ENCODE measurements at regions not wholly inside any gene's neighbourhood (a gene's known extent, or its start where the extent isn't known, plus 50 kb on each side); places are given as distances from the start of the nearest gene placed in this dataset.

- Mint-ChIP-seq H3K36me3 (ENCODE audit: low read depth) (no peaks in the 10 kb centered on the region), H3K9me3 (no peaks in the 10 kb centered on the region), H3K4me1 (ENCODE audit: low read depth) (no peaks in the 10 kb centered on the region), H3K27me3 (no peaks in the 10 kb centered on the region), H3K4me3 (no peak overlapping the region), H3K27ac (no peak overlapping the region)
- intact Hi-C loops (cut with micrococcal nuclease) = no loop called here
Observed at GRCh38 chr20:7463290-7463689, 477.0 kb downstream of the HAO1 start.

GRCh38 chr20:7470912-7471311 is 469.3 kb downstream of the HAO1 start:
- no peak overlapping the region for H3K4me3 Mint-ChIP-seq
- H3K9me3 Mint-ChIP-seq = peaks cover 8% of the 10 kb centered on the region

GRCh38 chr20:7490288-7490687 is 450.0 kb downstream of the HAO1 start:
- Mint-ChIP-seq H3K27ac (no peak overlapping the region), H3K36me3 (ENCODE audit: low read depth) (no peaks in the 10 kb centered on the region), H3K4me3 (no peak overlapping the region), H3K9me3 (peaks cover 15% of the 10 kb centered on the region), H3K27me3 (no peaks in the 10 kb centered on the region), H3K4me1 (ENCODE audit: low read depth) (no peaks in the 10 kb centered on the region)
- intact Hi-C loops (cut with micrococcal nuclease) = no loop called here

More at GRCh38 chr20:7470912-7471311, 469.3 kb downstream of the HAO1 start:
- intact Hi-C loops (cut with micrococcal nuclease) = no loop called here
- H3K36me3 Mint-ChIP-seq (ENCODE audit: low read depth) = no peaks in the 10 kb centered on the region
- no peaks in the 10 kb centered on the region for H3K4me1 Mint-ChIP-seq (ENCODE audit: low read depth)
- no peak overlapping the region for H3K27ac Mint-ChIP-seq
- no peaks in the 10 kb centered on the region for H3K27me3 Mint-ChIP-seq

GRCh38 chr20:7492257-7492656 is 448.0 kb downstream of the HAO1 start:
- Mint-ChIP-seq H3K27ac (no peak overlapping the region), H3K4me3 (no peak overlapping the region), H3K36me3 (ENCODE audit: low read depth) (no peaks in the 10 kb centered on the region), H3K9me3 (peaks cover 15% of the 10 kb centered on the region), H3K4me1 (ENCODE audit: low read depth) (no peaks in the 10 kb centered on the region), H3K27me3 (no peaks in the 10 kb centered on the region)
- intact Hi-C loops (cut with micrococcal nuclease) = no loop called here

- intact Hi-C loops (cut with micrococcal nuclease) = no loop called here
- H3K27ac Mint-ChIP-seq = no peak overlapping the region
Observed at GRCh38 chr20:7493311-7493710, 446.9 kb downstream of the HAO1 start.

GRCh38 chr20:7496394-7496991 is 443.8 kb downstream of the HAO1 start:
- no peaks in the 10 kb centered on the region for H3K36me3 Mint-ChIP-seq (ENCODE audit: low read depth)
- intact Hi-C loops (cut with micrococcal nuclease) = no loop called here
- H3K27ac Mint-ChIP-seq = no peak overlapping the region
- no peak overlapping the region for H3K4me3 Mint-ChIP-seq
- H3K4me1 Mint-ChIP-seq (ENCODE audit: low read depth) = no peaks in the 10 kb centered on the region
- peaks cover 13% of the 10 kb centered on the region for H3K9me3 Mint-ChIP-seq
- no peaks in the 10 kb centered on the region for H3K27me3 Mint-ChIP-seq

More at GRCh38 chr20:7493311-7493710, 446.9 kb downstream of the HAO1 start:
- Mint-ChIP-seq H3K27me3 (no peaks in the 10 kb centered on the region), H3K36me3 (ENCODE audit: low read depth) (no peaks in the 10 kb centered on the region), H3K4me1 (ENCODE audit: low read depth) (no peaks in the 10 kb centered on the region), H3K4me3 (no peak overlapping the region), H3K9me3 (peaks cover 15% of the 10 kb centered on the region)

GRCh38 chr20:7497985-7498384 is 442.3 kb downstream of the HAO1 start:
- Mint-ChIP-seq H3K4me3 (no peak overlapping the region), H3K27me3 (no peaks in the 10 kb centered on the region), H3K27ac (no peak overlapping the region), H3K9me3 (peaks cover 7% of the 10 kb centered on the region), H3K4me1 (ENCODE audit: low read depth) (no peaks in the 10 kb centered on the region), H3K36me3 (ENCODE audit: low read depth) (no peaks in the 10 kb centered on the region)
- intact Hi-C loops (cut with micrococcal nuclease) = no loop called here

- no peaks in the 10 kb centered on the region for H3K4me1 Mint-ChIP-seq (ENCODE audit: low read depth)
- no peaks in the 10 kb centered on the region for H3K27me3 Mint-ChIP-seq
- no peak overlapping the region for H3K4me3 Mint-ChIP-seq
- no peaks in the 10 kb centered on the region for H3K36me3 Mint-ChIP-seq (ENCODE audit: low read depth)
- intact Hi-C loops (cut with micrococcal nuclease) = no loop called here
- H3K9me3 Mint-ChIP-seq = peaks cover 7% of the 10 kb centered on the region
- H3K27ac Mint-ChIP-seq = no peak overlapping the region
Observed at GRCh38 chr20:7499201-7499600, 441.1 kb downstream of the HAO1 start.

GRCh38 chr20:7500231-7500663 is 440.0 kb downstream of the HAO1 start:
- intact Hi-C loops (cut with micrococcal nuclease) = no loop called here
- Mint-ChIP-seq H3K9me3 (peaks cover under 1% of the 10 kb centered on the region), H3K27ac (no peak overlapping the region), H3K27me3 (no peaks in the 10 kb centered on the region), H3K4me1 (ENCODE audit: low read depth) (no peaks in the 10 kb centered on the region), H3K36me3 (ENCODE audit: low read depth) (no peaks in the 10 kb centered on the region), H3K4me3 (no peak overlapping the region)

GRCh38 chr20:7503501-7503900 is 436.8 kb downstream of the HAO1 start:
- no peak overlapping the region for H3K27ac Mint-ChIP-seq
- no peaks in the 10 kb centered on the region for H3K27me3 Mint-ChIP-seq
- no peaks in the 10 kb centered on the region for H3K4me1 Mint-ChIP-seq (ENCODE audit: low read depth)
- no peak overlapping the region for H3K4me3 Mint-ChIP-seq
- intact Hi-C loops (cut with micrococcal nuclease) = no loop called here
- no peaks in the 10 kb centered on the region for H3K36me3 Mint-ChIP-seq (ENCODE audit: low read depth)
- no peaks in the 10 kb centered on the region for H3K9me3 Mint-ChIP-seq

- intact Hi-C loops (cut with micrococcal nuclease) = no loop called here
- Mint-ChIP-seq H3K36me3 (ENCODE audit: low read depth) (no peaks in the 10 kb centered on the region), H3K4me3 (no peak overlapping the region), H3K27ac (no peak overlapping the region), H3K9me3 (no peaks in the 10 kb centered on the region), H3K27me3 (no peaks in the 10 kb centered on the region), H3K4me1 (ENCODE audit: low read depth) (no peaks in the 10 kb centered on the region)
Observed at GRCh38 chr20:7505152-7505834, 435.0 kb downstream of the HAO1 start.

GRCh38 chr20:7505835-7506221 is 434.4 kb downstream of the HAO1 start:
- no peaks in the 10 kb centered on the region for H3K27me3 Mint-ChIP-seq
- no peaks in the 10 kb centered on the region for H3K4me1 Mint-ChIP-seq (ENCODE audit: low read depth)
- no peak overlapping the region for H3K27ac Mint-ChIP-seq
- H3K36me3 Mint-ChIP-seq (ENCODE audit: low read depth) = no peaks in the 10 kb centered on the region
- no peaks in the 10 kb centered on the region for H3K9me3 Mint-ChIP-seq
- intact Hi-C loops (cut with micrococcal nuclease) = no loop called here
- H3K4me3 Mint-ChIP-seq = no peak overlapping the region

- Mint-ChIP-seq H3K36me3 (ENCODE audit: low read depth) (no peaks in the 10 kb centered on the region), H3K4me1 (ENCODE audit: low read depth) (no peaks in the 10 kb centered on the region), H3K9me3 (no peaks in the 10 kb centered on the region), H3K27me3 (no peaks in the 10 kb centered on the region), H3K27ac (no peak overlapping the region), H3K4me3 (no peak overlapping the region)
- intact Hi-C loops (cut with micrococcal nuclease) = no loop called here
Observed at GRCh38 chr20:7516621-7517111, 423.6 kb downstream of the HAO1 start.

- intact Hi-C loops (cut with micrococcal nuclease) = no loop called here
- Mint-ChIP-seq H3K27me3 (no peaks in the 10 kb centered on the region), H3K9me3 (no peaks in the 10 kb centered on the region), H3K36me3 (ENCODE audit: low read depth) (no peaks in the 10 kb centered on the region), H3K4me1 (ENCODE audit: low read depth) (no peaks in the 10 kb centered on the region), H3K27ac (no peak overlapping the region), H3K4me3 (no peak overlapping the region)
Observed at GRCh38 chr20:7520361-7520760, 419.9 kb downstream of the HAO1 start.

GRCh38 chr20:7523288-7523687 is 417.0 kb downstream of the HAO1 start:
- Mint-ChIP-seq H3K4me1 (ENCODE audit: low read depth) (no peaks in the 10 kb centered on the region), H3K27me3 (no peaks in the 10 kb centered on the region), H3K36me3 (ENCODE audit: low read depth) (no peaks in the 10 kb centered on the region), H3K27ac (no peak overlapping the region), H3K4me3 (no peak overlapping the region), H3K9me3 (no peaks in the 10 kb centered on the region)
- intact Hi-C loops (cut with micrococcal nuclease) = no loop called here
